CD14-positive monocyte (primary cell): ENCODE measurements at regions not wholly inside any gene's neighbourhood (a gene's known extent, or its start where the extent isn't known, plus 50 kb on each side); places are given as distances from the start of the nearest gene placed in this dataset.

ENCODE experiments used
- DNase-seq, 3 donors: peaks; one replicate each; pipeline ENCODE4 v3.0.0-alpha.2; 2011 to 2022
- H2AFZ ChIP-seq: 2 replicates; pipeline ENCODE4 v1.6.0; 2012; ENCODE audit warnings: mild to moderate bottlenecking, low read depth, low read length, inconsistent platforms; ENCODE audit not compliant: insufficient read depth, poor library complexity, severe bottlenecking
- H3K27ac ChIP-seq, 2 donors: 1 replicate in 1 of 2; 2 replicates in 1 of 2; pipeline ENCODE4 v1.5.1; 2012 to 2013; ENCODE audit warnings: low read length in 2 of 2, control low read depth in 1 of 2, inconsistent platforms in 1 of 2, low read depth in 1 of 2, mild to moderate bottlenecking in 1 of 2
- H3K27me3 ChIP-seq, 2 donors: one replicate each; pipeline versions ENCODE4 v1.6.0 to v1.6.1; 2011 to 2013; ENCODE audit warnings: low read length in 2 of 2; ENCODE audit not compliant: control insufficient read depth in 2 of 2, insufficient read depth in 2 of 2
- H3K36me3 ChIP-seq, 2 donors: replicated peaks in 1 of 2; 1 replicate in 1 of 2; 2 replicates in 1 of 2; pipeline versions ENCODE4 v1.5.1 to v1.6.1; 2012 to 2013; ENCODE audit warnings: low read length in 2 of 2, control low read depth in 1 of 2, inconsistent platforms in 1 of 2, mild to moderate bottlenecking in 1 of 2; ENCODE audit not compliant: insufficient read depth in 2 of 2, control insufficient read depth in 1 of 2
- H3K4me1 ChIP-seq, 2 donors: 1 replicate in 1 of 2; 2 replicates in 1 of 2; pipeline versions ENCODE4 v1.5.1 to v1.6.1; 2012 to 2013; ENCODE audit warnings: low read length in 2 of 2, control low read depth in 1 of 2, inconsistent platforms in 1 of 2, mild to moderate bottlenecking in 1 of 2, moderate library complexity in 1 of 2; ENCODE audit not compliant: insufficient read depth in 2 of 2, control insufficient read depth in 1 of 2
- H3K4me2 ChIP-seq: replicated peaks from 2 replicates; pipeline ENCODE3; 2012; ENCODE audit warnings: low read length, moderate library complexity, mild to moderate bottlenecking; ENCODE audit not compliant: poor library complexity, severe bottlenecking; ENCODE audit errors: extremely low read depth
- H3K4me3 ChIP-seq, 3 experiments: fragments of 200-600 bp in 1 of 3; sonication (generic) in 1 of 3; replicated peaks in 1 of 3; 1 replicate in 2 of 3; 2 replicates in 1 of 3; pipeline ENCODE4 v1.5.1; 2011 to 2013; ENCODE audit warnings: low read length in 3 of 3, mild to moderate bottlenecking in 3 of 3, control low read depth in 2 of 3, low read depth in 2 of 3, inconsistent platforms in 1 of 3, moderate library complexity in 1 of 3
- H3K79me2 ChIP-seq: 2 replicates; pipeline ENCODE4 v1.6.0; 2012; ENCODE audit warnings: mild to moderate bottlenecking, control low read depth, inconsistent platforms, low read length, moderate library complexity; ENCODE audit not compliant: insufficient read depth
- H3K9ac ChIP-seq: 2 replicates; pipeline ENCODE4 v1.6.0; 2017; ENCODE audit warnings: low read length, mild to moderate bottlenecking; ENCODE audit not compliant: insufficient read depth, poor library complexity, severe bottlenecking
- H3K9me3 ChIP-seq, 2 donors: replicated peaks in 1 of 2; 1 replicate in 1 of 2; 2 replicates in 1 of 2; pipeline versions ENCODE4 v1.5.1 to v1.6.1; 2012 to 2013; ENCODE audit warnings: low read length in 2 of 2, control low read depth in 1 of 2; ENCODE audit not compliant: control insufficient read depth in 1 of 2, insufficient read depth in 1 of 2
- H4K20me1 ChIP-seq: 2 replicates; pipeline ENCODE4 v1.6.0; 2012; ENCODE audit warnings: mild to moderate bottlenecking, low read length, control low read depth, moderate library complexity; ENCODE audit not compliant: insufficient read depth
- H3K27ac Mint-ChIP-seq, 7 donors: one replicate each; pipeline ENCODE4 v1.8.0; 2020; ENCODE audit warnings: mild to moderate bottlenecking in 7 of 7, mixed read lengths in 7 of 7, moderate library complexity in 6 of 7, inconsistent platforms in 2 of 7
- H3K27me3 Mint-ChIP-seq, 3 donors: one replicate each; pipeline ENCODE4 v1.8.0; 2021 to 2022; ENCODE audit warnings: low read depth in 3 of 3, mild to moderate bottlenecking in 3 of 3, mixed read lengths in 3 of 3, moderate library complexity in 3 of 3, inconsistent platforms in 1 of 3
- H3K36me3 Mint-ChIP-seq, 2 donors: one replicate each; pipeline ENCODE4 v1.8.0; 2020; ENCODE audit warnings: mixed read lengths in 2 of 2, inconsistent platforms in 1 of 2, mild to moderate bottlenecking in 1 of 2
- H3K4me1 Mint-ChIP-seq: one replicate; pipeline ENCODE4 v1.8.0; 2020; ENCODE audit warnings: mild to moderate bottlenecking, mixed read lengths
- H3K4me3 Mint-ChIP-seq, 2 donors: one replicate each; pipeline ENCODE4 v1.8.0; 2020; ENCODE audit warnings: mild to moderate bottlenecking in 2 of 2, mixed read lengths in 2 of 2, moderate library complexity in 1 of 2
- H3K9me3 Mint-ChIP-seq, 7 donors: one replicate each; pipeline ENCODE4 v1.8.0; 2020 to 2022; ENCODE audit warnings: mixed read lengths in 7 of 7, mild to moderate bottlenecking in 6 of 7, moderate library complexity in 6 of 7, inconsistent platforms in 2 of 7
- WGBS: methylation state at CpG from one replicate; pipeline ENCODE4 v1.1.5; 2013; ENCODE audit warnings: missing lambda C conversion rate; ENCODE audit not compliant: insufficient coverage; 5-methylcytosine and 5-hydroxymethylcytosine counted together
- intact Hi-C, 2 donors: fragments of 100-400 bp; cut with micrococcal nuclease; formaldehyde crosslinking; loops; one replicate each; pipeline versions ENCODE4 v1.15.0 to v1.15.1; 2023
- TF ChIP-seq, protein P1 (sequence below): fragments of 200-600 bp; IDR thresholded peaks from one replicate; pipeline ENCODE4 v1.8.0; 2022; ENCODE audit warnings: antibody characterized with exemption, mild to moderate bottlenecking

DNA sequence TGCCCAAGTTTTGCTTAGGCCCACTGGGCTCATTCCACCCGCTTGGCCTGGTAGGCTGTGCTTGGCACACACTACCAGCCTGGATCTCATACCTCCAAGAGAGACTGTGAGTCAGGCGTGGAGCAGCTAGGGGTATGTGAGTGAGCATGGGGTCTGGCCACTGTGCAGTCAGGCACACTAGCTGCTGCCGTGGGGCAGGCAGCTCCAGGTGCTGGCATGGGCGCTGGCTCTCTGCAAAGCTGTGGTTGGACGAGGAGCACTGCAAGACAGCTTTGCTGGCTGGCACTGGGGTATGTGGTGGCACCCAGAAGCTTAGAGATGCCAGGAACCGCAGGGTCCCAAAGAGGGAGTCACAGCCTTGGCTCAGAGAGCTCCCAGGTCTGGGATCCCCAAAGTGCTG lies 377.8 kb downstream of the KCTD8 start:
- Mint-ChIP-seq H3K4me1 (no peaks in the 10 kb centered on the region), H3K27ac (no peak overlapping the region), H3K4me3 (no peak overlapping the region), H3K27me3 (no peaks in the 10 kb centered on the region), H3K36me3 (no peaks in the 10 kb centered on the region), H3K9me3 (peaks cover 0 to 17% (median 3%) of the 10 kb centered on the region in 7 donors)
- H3K4me1 ChIP-seq, result no peaks in the 10 kb centered on the region
- no peaks in the 10 kb centered on the region for H3K79me2 ChIP-seq
- H3K9me3 ChIP-seq, result peaks cover 12 to 25% of the 10 kb centered on the region in 2 donors
- intact Hi-C loops, result no loop called here
- H3K9ac ChIP-seq, result no peak overlapping the region
- no peaks in the 10 kb centered on the region for H3K36me3 ChIP-seq
- TF ChIP-seq, protein P1, sequence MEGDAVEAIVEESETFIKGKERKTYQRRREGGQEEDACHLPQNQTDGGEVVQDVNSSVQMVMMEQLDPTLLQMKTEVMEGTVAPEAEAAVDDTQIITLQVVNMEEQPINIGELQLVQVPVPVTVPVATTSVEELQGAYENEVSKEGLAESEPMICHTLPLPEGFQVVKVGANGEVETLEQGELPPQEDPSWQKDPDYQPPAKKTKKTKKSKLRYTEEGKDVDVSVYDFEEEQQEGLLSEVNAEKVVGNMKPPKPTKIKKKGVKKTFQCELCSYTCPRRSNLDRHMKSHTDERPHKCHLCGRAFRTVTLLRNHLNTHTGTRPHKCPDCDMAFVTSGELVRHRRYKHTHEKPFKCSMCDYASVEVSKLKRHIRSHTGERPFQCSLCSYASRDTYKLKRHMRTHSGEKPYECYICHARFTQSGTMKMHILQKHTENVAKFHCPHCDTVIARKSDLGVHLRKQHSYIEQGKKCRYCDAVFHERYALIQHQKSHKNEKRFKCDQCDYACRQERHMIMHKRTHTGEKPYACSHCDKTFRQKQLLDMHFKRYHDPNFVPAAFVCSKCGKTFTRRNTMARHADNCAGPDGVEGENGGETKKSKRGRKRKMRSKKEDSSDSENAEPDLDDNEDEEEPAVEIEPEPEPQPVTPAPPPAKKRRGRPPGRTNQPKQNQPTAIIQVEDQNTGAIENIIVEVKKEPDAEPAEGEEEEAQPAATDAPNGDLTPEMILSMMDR, result no peak
- no peak for DNase-seq
- H2AFZ ChIP-seq, result no peak overlapping the region
- H3K27me3 ChIP-seq, result no peaks in the 10 kb centered on the region
- no peak overlapping the region for H3K27ac ChIP-seq
- H4K20me1 ChIP-seq, result no peaks in the 10 kb centered on the region
- H3K4me3 ChIP-seq, result no peak overlapping the region
- WGBS, result 82% methylated on average over 5 of the region's 6 CpGs
- H3K4me2 ChIP-seq, result no peak overlapping the region

DNA sequence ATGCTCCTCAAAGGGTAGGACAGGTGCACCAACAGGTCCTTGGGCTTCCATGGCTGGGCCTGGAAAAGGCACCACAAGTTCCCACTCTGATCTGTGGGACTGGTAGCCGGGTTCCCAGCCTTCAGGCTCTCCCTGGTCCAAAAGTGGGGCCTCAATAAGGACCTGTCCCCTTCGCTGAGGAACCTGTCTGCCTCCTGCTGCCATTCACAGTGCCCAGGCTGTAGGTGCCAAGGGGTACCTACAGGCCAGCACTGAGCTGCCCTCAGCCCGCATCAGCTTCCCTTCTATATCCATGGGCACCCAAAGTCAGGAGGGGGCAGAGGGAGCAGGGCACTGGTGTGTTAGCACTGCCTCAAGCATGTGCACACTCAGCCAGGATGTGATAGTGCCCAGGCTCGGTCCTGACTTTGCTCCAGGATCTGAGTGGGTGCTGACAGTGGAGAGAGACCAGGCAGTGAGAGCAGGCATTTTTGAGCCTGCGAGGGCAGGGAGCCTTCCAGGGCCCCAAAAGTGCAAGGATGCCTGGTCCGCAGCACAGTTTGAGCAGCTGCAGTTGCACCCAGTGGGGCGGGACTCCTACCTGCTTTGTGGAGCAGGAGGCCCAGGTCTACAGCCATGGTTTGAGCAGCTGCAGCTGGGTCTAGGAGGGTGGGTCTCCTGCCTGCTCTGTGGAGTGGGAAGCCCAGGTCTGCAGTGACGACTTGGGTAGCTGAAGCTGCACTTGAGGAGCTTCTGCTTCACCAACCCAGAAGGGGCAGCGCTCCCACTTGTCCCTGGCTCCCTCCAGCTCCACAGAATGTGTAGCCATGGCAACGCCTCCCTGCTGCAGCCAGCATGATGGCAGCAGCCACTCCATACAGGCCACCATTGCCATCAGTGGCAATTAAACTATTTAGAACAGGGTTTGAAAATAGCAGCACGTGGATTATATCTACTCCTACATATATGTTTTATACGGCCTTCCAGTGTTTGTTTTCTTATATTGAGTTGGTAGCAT lies 376.4 kb downstream of the KCTD8 start:
- H3K27ac Mint-ChIP-seq, result no peak overlapping the region
- H4K20me1 ChIP-seq, result no peaks in the 10 kb centered on the region
- H3K9me3 ChIP-seq, result peaks cover 12 to 25% of the 10 kb centered on the region in 2 donors
- 77% methylated on average over 10 of the region's 12 CpGs for WGBS
- no peaks in the 10 kb centered on the region for H3K36me3 ChIP-seq
- intact Hi-C loops, result no loop called here
- no peak overlapping the region for H3K4me3 Mint-ChIP-seq
- no peaks in the 10 kb centered on the region for H3K79me2 ChIP-seq
- H2AFZ ChIP-seq, result no peak overlapping the region
- H3K27me3 Mint-ChIP-seq, result no peaks in the 10 kb centered on the region
- H3K9ac ChIP-seq, result no peak overlapping the region
- H3K27me3 ChIP-seq, result no peaks in the 10 kb centered on the region
- peaks cover 0 to 17% (median 3%) of the 10 kb centered on the region in 7 donors for H3K9me3 Mint-ChIP-seq
- H3K4me1 ChIP-seq, result no peaks in the 10 kb centered on the region
- no peaks in the 10 kb centered on the region for H3K36me3 Mint-ChIP-seq
- H3K4me3 ChIP-seq, result no peak overlapping the region
- no peak overlapping the region for H3K4me2 ChIP-seq
- no peak overlapping the region for H3K27ac ChIP-seq
- no peaks in the 10 kb centered on the region for H3K4me1 Mint-ChIP-seq
- TF ChIP-seq, protein P1, result no peak
- DNase-seq, result no peak
